HG03469 (cell line): ENCODE measurements at regions not wholly inside any gene's neighbourhood (a gene's known extent, or its start where the extent isn't known, plus 50 kb on each side); places are given as distances from the start of the nearest gene placed in this dataset.

Experiments
- ATAC-seq: cut with Tn5 transposase; IDR thresholded peaks from one replicate; pipeline ENCODE4 v1.9.1; 2021; ENCODE audit warnings: mild to moderate bottlenecking, moderate library complexity, moderate number of reproducible peaks; ENCODE audit not compliant: unreplicated experiment

- ATAC-seq = no peak
Measured at GRCh38 chrX:151476604-151477303, 79.7 kb downstream of the VMA21 start.

DNA sequence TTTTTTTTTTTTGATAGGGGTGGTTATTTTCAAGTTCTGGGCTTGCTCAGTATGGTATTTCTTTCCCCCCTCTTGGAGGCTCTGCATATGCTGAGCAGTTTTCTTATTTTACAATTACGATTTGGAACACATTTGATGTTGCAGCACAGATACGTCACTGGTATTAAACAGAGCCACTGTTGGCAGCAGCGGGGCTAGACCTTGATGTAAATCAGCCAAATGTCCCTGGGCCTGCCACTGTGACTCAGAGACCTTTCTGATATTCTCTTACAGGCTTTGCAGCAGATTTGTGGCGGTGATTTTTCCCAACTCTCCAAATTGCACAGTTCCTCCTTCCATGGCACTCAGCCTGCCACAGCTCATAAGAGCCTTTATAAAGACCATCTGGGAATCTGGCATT is 81.1 kb downstream of the VMA21 start:
- no peak for ATAC-seq

- peak; percentile 65 for ATAC-seq
Measured at GRCh38 chrX:151488677-151489076, 74.8 kb upstream of the PASD1 start.

GRCh38 chrX:151505796-151506195 is 57.7 kb upstream of the PASD1 start:
- ATAC-seq = no peak

GRCh38 chrX:151510203-151510602 is 53.3 kb upstream of the PASD1 start:
- ATAC-seq = no peak

- ATAC-seq = no peak
Measured at GRCh38 chrX:151513472-151513871, 50.0 kb upstream of the PASD1 start.
